ENCODE measurements at regions not wholly inside any gene's neighbourhood (a gene's known extent, or its start where the extent isn't known, plus 50 kb on each side); places are given as distances from the start of the nearest gene placed in this dataset.

- Histone ChIP-seq H3K9me3 (ENCODE audit: control insufficient read depth in 1 of 2, insufficient read depth in 1 of 2, low read depth in 1 of 2, low read length in 2 of 2) (0 out of 4 replicates have a peak, but pooled peaks cover 0 to 2% of the 10 kb centered on the region in 2 experiments), H4K20me1 (ENCODE audit: insufficient read depth) (no peaks in the 10 kb centered on the region), H3K9me2 (ENCODE audit: insufficient read depth) (no peaks in the 10 kb centered on the region), H3K27me3 (ENCODE audit: insufficient read depth, low read length) (peaks cover 26% of the 10 kb centered on the region), H3K36me3 (ENCODE audit: control insufficient read depth in 1 of 2, insufficient read depth in 2 of 2, low read length in 2 of 2) (no peaks in the 10 kb centered on the region), H3K27ac (ENCODE audit: low read depth, low read length) (no peak overlapping the region), H3K4me2 (ENCODE audit: low read length) (no peak overlapping the region), H3K9ac (ENCODE audit: low read length) (no peak overlapping the region), H3K4me3 (replicated peaks in 1 of 2; ENCODE audit: low read depth in 1 of 2, low read length in 2 of 2) (no peak overlapping the region), H3K79me2 (ENCODE audit: insufficient read depth, low read length) (no peaks in the 10 kb centered on the region), H3K4me1 (ENCODE audit: control insufficient read depth in 1 of 2, insufficient read depth in 2 of 2, low read length in 2 of 2) (no peaks in the 10 kb centered on the region), H2AFZ (ENCODE audit: low read depth, low read length, poor library complexity, severe bottlenecking) (no peak overlapping the region)
- TF ChIP-seq CTCF (IDR thresholded peaks at IDR 0.05 in 2 of 3, conservative IDR thresholded peaks at IDR 0.05 in 1 of 3; ENCODE audit: borderline replicate concordance in 1 of 3, insufficient read depth in 1 of 3, low read depth in 2 of 3, low read length in 2 of 3) (no peak), SIN3A (IDR thresholded peaks at IDR 0.05; ENCODE audit: low read depth) (no peak), TCF7L2 (IDR thresholded peaks at IDR 0.05; ENCODE audit: borderline replicate concordance, extremely low read depth, insufficient read depth, insufficient read length) (no peak), YY1 (IDR thresholded peaks at IDR 0.05; ENCODE audit: extremely low read depth, insufficient replicate concordance, low read depth, low read length) (no peak), ATF3 (IDR thresholded peaks at IDR 0.05) (no peak), POLR2A (IDR thresholded peaks at IDR 0.05; ENCODE audit: borderline replicate concordance, extremely low read depth, insufficient read depth, insufficient read length) (no peak), POLR2AphosphoS5 (IDR thresholded peaks at IDR 0.05; ENCODE audit: low read depth, low read length) (no peak), ZNF274 (IDR thresholded peaks at IDR 0.05; ENCODE audit: low read depth, low read length) (no peak), ZFX (IDR thresholded peaks at IDR 0.05) (no peak), JUND (IDR thresholded peaks at IDR 0.05) (no peak), RAD21 (IDR thresholded peaks at IDR 0.05; ENCODE audit: low read depth) (no peak), REST (IDR thresholded peaks at IDR 0.05; ENCODE audit: low read depth) (no peak)
- POLR2A ChIA-PET, result no interaction called here
- intact Hi-C loops (cut with micrococcal nuclease), result no loop called here
- no peak for DNase-seq (ENCODE audit: low read depth, low spot score)
- RAD21 ChIA-PET (ENCODE audit: low non-redundant PET in 1 of 2, low total read pairs in 2 of 2, uncharacterized antibody in 2 of 2, unreplicated experiment in 2 of 2), result no interaction called here
- CTCF ChIA-PET, result no interaction called here
- no peak for ATAC-seq
- no TSS peak for BruUV-seq (replicated peaks)
These were observed 77.0 kb downstream of the HTR5A start for GRCh38 chr7:155147172-155147571.
